ENCODE measurements at regions not wholly inside any gene's neighbourhood (a gene's known extent, or its start where the extent isn't known, plus 50 kb on each side); places are given as distances from the start of the nearest gene placed in this dataset.

DNA sequence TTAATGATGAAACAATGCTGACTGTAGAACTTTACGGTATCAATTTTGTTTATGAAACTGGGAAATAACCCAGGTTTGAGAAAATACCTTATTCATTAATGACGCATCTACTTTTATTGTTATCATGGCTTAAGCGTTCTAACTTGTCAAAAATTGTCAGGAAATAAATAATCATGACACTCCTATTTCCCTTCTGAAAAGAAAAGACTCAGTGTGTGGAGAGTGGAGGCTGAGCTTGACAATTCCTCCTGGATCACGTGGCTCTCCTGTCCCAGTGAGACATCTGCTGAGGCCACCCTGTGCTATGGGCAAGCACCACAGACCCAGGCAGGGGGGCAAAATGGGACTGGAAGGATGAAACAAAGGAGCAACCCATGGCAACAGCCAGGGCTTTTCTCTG, 466.4 kb downstream of the ZNF608 start:
- TF ChIP-seq CTCF (IDR thresholded peaks at IDR 0.05), result no peak
- intact Hi-C loops (cut with micrococcal nuclease), result no loop called here
- H3K4me3 Mint-ChIP-seq, result no peak overlapping the region
- no peaks in the 10 kb centered on the region for H3K9me3 Mint-ChIP-seq
- no peaks in the 10 kb centered on the region for H3K36me3 Mint-ChIP-seq (ENCODE audit: low read depth)
- no peak overlapping the region for H3K27ac Mint-ChIP-seq
- H3K27me3 Mint-ChIP-seq, result no peaks in the 10 kb centered on the region
- no peaks in the 10 kb centered on the region for H3K4me1 Mint-ChIP-seq (ENCODE audit: low read depth)
- CTCF ChIA-PET, result no interaction called here
- DNase-seq (no peak), ATAC-seq (no peak)
- POLR2A ChIA-PET, result no interaction called here

DNA sequence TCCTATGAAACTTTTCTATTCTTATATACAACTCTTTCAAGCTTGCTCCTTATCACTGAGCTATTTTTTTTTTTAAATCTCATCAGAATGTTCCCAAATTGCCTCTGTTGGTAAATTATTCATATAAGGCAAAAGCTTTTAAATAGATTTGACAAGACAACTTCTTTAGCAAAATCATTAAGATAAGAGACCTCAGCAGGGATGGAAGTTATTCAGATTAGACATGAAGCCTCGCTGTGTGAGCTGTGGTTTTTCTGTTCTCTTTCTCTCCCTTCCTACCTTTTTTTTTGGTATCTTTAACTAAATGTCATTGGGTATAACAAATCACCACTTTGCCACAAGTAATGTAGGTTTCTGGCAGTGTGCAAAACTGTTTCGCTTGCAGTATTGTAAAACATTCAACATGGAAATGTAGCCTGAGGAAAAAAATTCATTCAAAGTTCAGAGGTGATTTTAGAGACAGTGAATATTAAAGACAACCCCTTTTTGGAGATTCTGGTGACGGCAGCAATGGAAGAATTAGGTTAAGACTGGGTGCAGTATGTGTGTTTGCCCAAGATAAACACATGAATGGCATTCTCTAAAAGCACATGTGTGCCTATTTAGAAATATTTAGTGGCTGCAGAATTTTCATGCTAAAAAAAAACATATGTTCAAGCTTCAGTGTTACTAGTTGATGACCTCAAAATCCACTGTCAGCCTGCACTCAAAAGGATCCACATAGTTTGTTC, 467.1 kb downstream of the ZNF608 start:
- Mint-ChIP-seq H3K36me3 (ENCODE audit: low read depth) (no peaks in the 10 kb centered on the region), H3K27ac (no peak overlapping the region), H3K4me1 (ENCODE audit: low read depth) (no peaks in the 10 kb centered on the region), H3K27me3 (no peaks in the 10 kb centered on the region), H3K9me3 (no peaks in the 10 kb centered on the region), H3K4me3 (no peak overlapping the region)
- ChIA-PET POLR2A (interaction anchor here (0.5 kb wide), 1 partner anchor 62 kb away, joined by 4 read pairs; no protein-coding TSS in a partner anchor), CTCF (no interaction called here)
- DNase-seq, result no peak
- no peak for ATAC-seq
- no peak for TF ChIP-seq CTCF (IDR thresholded peaks at IDR 0.05)
- intact Hi-C loops (cut with micrococcal nuclease), result no loop called here

- POLR2A ChIA-PET, result no interaction called here
- H3K36me3 Mint-ChIP-seq (ENCODE audit: low read depth), result no peaks in the 10 kb centered on the region
- no peak overlapping the region for H3K27ac Mint-ChIP-seq
- CTCF ChIA-PET, result no interaction called here
- no peak overlapping the region for H3K4me3 Mint-ChIP-seq
- H3K27me3 Mint-ChIP-seq, result no peaks in the 10 kb centered on the region
- no peaks in the 10 kb centered on the region for H3K9me3 Mint-ChIP-seq
- intact Hi-C loops (cut with micrococcal nuclease), result no loop called here
- no peaks in the 10 kb centered on the region for H3K4me1 Mint-ChIP-seq (ENCODE audit: low read depth)
- no peak for ATAC-seq
- no peak for TF ChIP-seq CTCF (IDR thresholded peaks at IDR 0.05)
- no peak for DNase-seq
Measured at GRCh38 chr5:124278636-124279035, 467.8 kb downstream of the ZNF608 start.

GRCh38 chr5:124277767-124278545, 468.5 kb downstream of the ZNF608 start:
- Mint-ChIP-seq H3K27ac (no peak overlapping the region), H3K4me3 (no peak overlapping the region), H3K9me3 (no peaks in the 10 kb centered on the region), H3K36me3 (ENCODE audit: low read depth) (no peaks in the 10 kb centered on the region), H3K27me3 (no peaks in the 10 kb centered on the region), H3K4me1 (ENCODE audit: low read depth) (no peaks in the 10 kb centered on the region)
- TF ChIP-seq CTCF (IDR thresholded peaks at IDR 0.05), result no peak
- CTCF ChIA-PET, result no interaction called here
- intact Hi-C loops (cut with micrococcal nuclease), result no loop called here
- ATAC-seq (no peak), DNase-seq (no peak)
- POLR2A ChIA-PET, result no interaction called here

DNA sequence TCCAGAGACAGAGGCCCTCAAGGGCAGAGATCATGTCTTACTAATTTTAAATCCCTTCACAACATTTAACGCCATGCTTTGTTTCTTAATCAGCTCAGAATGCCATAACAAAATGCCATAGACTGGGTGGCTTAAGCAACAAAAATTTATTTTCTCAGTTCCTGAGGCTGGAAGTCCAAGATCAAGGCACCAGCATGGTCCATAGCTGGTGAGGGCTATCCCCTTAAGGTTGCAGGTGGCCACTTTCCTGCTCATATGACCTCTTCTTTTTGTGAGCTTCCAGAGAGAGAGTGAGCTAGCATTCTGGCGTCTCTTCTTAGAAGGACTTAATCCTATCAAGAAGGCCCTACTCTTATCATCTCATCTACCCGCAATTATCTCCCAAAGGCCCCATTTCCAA, 470.3 kb downstream of the ZNF608 start:
- no peak for DNase-seq
- ChIA-PET POLR2A (interaction anchor here (1.1 kb wide), 1 partner anchor 13 kb away, joined by 3 read pairs; no protein-coding TSS in a partner anchor), CTCF (no interaction called here)
- no peaks in the 10 kb centered on the region for H3K36me3 Mint-ChIP-seq (ENCODE audit: low read depth)
- intact Hi-C loops (cut with micrococcal nuclease), result no loop called here
- no peak for TF ChIP-seq CTCF (IDR thresholded peaks at IDR 0.05)
- H3K27me3 Mint-ChIP-seq, result no peaks in the 10 kb centered on the region
- ATAC-seq, result no peak
- H3K27ac Mint-ChIP-seq, result no peak overlapping the region
- peaks cover 1% of the 10 kb centered on the region for H3K9me3 Mint-ChIP-seq
- no peak overlapping the region for H3K4me3 Mint-ChIP-seq
- H3K4me1 Mint-ChIP-seq (ENCODE audit: low read depth), result no peaks in the 10 kb centered on the region
